ENCODE measurements at regions not wholly inside any gene's neighbourhood (a gene's known extent, or its start where the extent isn't known, plus 50 kb on each side); places are given as distances from the start of the nearest gene placed in this dataset.

DNA sequence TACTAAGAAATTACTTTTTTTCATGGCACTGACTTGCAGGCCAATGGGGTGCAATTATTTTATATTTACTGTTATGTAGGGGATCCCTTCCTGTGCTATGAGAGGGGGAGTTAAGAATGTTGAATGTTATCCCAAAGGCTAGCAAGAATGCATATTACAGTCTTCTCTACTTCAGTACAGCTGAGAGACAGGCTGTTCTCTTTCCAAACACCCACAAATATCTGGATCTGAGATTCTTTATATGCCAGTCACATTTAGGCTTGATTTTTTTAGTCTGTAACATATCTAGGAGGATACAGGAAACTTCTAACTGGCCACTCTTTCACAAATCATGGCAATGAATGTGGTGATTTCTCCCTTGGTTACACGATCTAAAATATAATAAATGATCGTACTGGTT is 266.4 kb upstream of the FZD8 start:
- FAIRE-seq, result no peak
- Histone ChIP-seq H3K9me3 (ENCODE audit: insufficient read depth in 2 of 2, low read depth in 1 of 2, low read length in 1 of 2) (no peaks in the 10 kb centered on the region), H3K9ac (replicated peaks in 1 of 4; ENCODE audit: extremely low read depth in 1 of 4, low read depth in 3 of 4, low read length in 3 of 4) (no peak overlapping the region), H2BK15ac (ENCODE audit: low read length) (no peak overlapping the region), H2AFZ (ENCODE audit: low read length) (no peak overlapping the region), H3K14ac (ENCODE audit: insufficient read length) (no peak overlapping the region), H3K23me2 (ENCODE audit: low read depth, low read length) (no peaks in the 10 kb centered on the region), H4K20me1 (replicated peaks in 1 of 2; ENCODE audit: control insufficient read depth in 1 of 2, insufficient read depth in 2 of 2, low read length in 2 of 2) (no peaks in the 10 kb centered on the region), H2BK20ac (ENCODE audit: low read length) (no peak overlapping the region), H3K4me2 (ENCODE audit: insufficient read depth in 1 of 2, low read depth in 2 of 2, low read length in 2 of 2) (no peak overlapping the region), H4K8ac (ENCODE audit: extremely low read depth, insufficient read depth, low read length) (no peak overlapping the region), H3K79me1 (ENCODE audit: low read depth, low read length) (no peaks in the 10 kb centered on the region), H3K23ac (ENCODE audit: insufficient read length) (no peak overlapping the region), H4K5ac (ENCODE audit: insufficient read length, low read depth, low read length) (no peak overlapping the region), H3K4ac (replicated peaks; ENCODE audit: insufficient read length, low read depth, low read length) (no peak overlapping the region), H3K36me3 (ENCODE audit: control insufficient read depth in 2 of 4, insufficient read depth in 4 of 4, low read length in 3 of 4) (no peaks in the 10 kb centered on the region), H2AK5ac (ENCODE audit: low read depth, low read length) (no peak overlapping the region), H2BK12ac (ENCODE audit: low read depth, low read length) (no peak overlapping the region), H2BK5ac (ENCODE audit: low read depth, low read length) (no peak overlapping the region), H3K27me3 (replicated peaks in 1 of 4; ENCODE audit: control insufficient read depth in 3 of 4, extremely low read depth in 1 of 4, insufficient read depth in 3 of 4, low read length in 3 of 4) (no peaks in the 10 kb centered on the region; a peak in 1 of 7 replicates), H3K18ac (ENCODE audit: extremely low read depth, low read length) (no peak overlapping the region), H3K4me3 (ENCODE audit: extremely low read depth in 1 of 4, insufficient read depth in 2 of 4, low read depth in 3 of 4, low read length in 4 of 4) (no peak overlapping the region), H3K4me1 (replicated peaks in 1 of 4; ENCODE audit: control insufficient read depth in 3 of 4, insufficient read depth in 4 of 4, low read length in 3 of 4) (peaks cover 0 to 6% (median 5%) of the 10 kb centered on the region in 4 experiments; a peak in 3 of 7 replicates), H2BK120ac (replicated peaks; ENCODE audit: low read depth, low read length) (no peak overlapping the region), H4K91ac (replicated peaks; ENCODE audit: insufficient read length, low read length) (no peak overlapping the region), H3K56ac (replicated peaks; ENCODE audit: insufficient read length, low read depth, low read length) (no peak overlapping the region), H3K79me2 (ENCODE audit: control insufficient read depth in 1 of 2, insufficient read depth in 2 of 2, low read length in 2 of 2) (no peaks in the 10 kb centered on the region), H3K27ac (ENCODE audit: low read depth, low read length) (no peak overlapping the region)
- POLR2A ChIA-PET (ENCODE audit: partially characterized antibody), result no interaction called here
- 93% methylated on average over 2 of the region's 2 CpGs; no CpG with 5 or more reads in 1 of the 2 experiments for WGBS, 2 experiments (ENCODE audit: extremely low coverage in 1 of 2, insufficient coverage in 1 of 2, insufficient read length in 1 of 2, insufficient replicate concordance in 2 of 2, low coverage in 1 of 2, low lambda C conversion rate in 2 of 2, missing lambda C conversion rate in 1 of 2)
- CTCF ChIA-PET (ENCODE audit: partially characterized antibody), result interaction anchor here (0.6 kb wide), 1 partner anchor 726 kb away, joined by 3 read pairs; no protein-coding TSS in a partner anchor
- DNase-seq (ENCODE audit: low read depth in 1 of 2, low spot score in 2 of 2), result no peak
- TF ChIP-seq, protein P1, sequence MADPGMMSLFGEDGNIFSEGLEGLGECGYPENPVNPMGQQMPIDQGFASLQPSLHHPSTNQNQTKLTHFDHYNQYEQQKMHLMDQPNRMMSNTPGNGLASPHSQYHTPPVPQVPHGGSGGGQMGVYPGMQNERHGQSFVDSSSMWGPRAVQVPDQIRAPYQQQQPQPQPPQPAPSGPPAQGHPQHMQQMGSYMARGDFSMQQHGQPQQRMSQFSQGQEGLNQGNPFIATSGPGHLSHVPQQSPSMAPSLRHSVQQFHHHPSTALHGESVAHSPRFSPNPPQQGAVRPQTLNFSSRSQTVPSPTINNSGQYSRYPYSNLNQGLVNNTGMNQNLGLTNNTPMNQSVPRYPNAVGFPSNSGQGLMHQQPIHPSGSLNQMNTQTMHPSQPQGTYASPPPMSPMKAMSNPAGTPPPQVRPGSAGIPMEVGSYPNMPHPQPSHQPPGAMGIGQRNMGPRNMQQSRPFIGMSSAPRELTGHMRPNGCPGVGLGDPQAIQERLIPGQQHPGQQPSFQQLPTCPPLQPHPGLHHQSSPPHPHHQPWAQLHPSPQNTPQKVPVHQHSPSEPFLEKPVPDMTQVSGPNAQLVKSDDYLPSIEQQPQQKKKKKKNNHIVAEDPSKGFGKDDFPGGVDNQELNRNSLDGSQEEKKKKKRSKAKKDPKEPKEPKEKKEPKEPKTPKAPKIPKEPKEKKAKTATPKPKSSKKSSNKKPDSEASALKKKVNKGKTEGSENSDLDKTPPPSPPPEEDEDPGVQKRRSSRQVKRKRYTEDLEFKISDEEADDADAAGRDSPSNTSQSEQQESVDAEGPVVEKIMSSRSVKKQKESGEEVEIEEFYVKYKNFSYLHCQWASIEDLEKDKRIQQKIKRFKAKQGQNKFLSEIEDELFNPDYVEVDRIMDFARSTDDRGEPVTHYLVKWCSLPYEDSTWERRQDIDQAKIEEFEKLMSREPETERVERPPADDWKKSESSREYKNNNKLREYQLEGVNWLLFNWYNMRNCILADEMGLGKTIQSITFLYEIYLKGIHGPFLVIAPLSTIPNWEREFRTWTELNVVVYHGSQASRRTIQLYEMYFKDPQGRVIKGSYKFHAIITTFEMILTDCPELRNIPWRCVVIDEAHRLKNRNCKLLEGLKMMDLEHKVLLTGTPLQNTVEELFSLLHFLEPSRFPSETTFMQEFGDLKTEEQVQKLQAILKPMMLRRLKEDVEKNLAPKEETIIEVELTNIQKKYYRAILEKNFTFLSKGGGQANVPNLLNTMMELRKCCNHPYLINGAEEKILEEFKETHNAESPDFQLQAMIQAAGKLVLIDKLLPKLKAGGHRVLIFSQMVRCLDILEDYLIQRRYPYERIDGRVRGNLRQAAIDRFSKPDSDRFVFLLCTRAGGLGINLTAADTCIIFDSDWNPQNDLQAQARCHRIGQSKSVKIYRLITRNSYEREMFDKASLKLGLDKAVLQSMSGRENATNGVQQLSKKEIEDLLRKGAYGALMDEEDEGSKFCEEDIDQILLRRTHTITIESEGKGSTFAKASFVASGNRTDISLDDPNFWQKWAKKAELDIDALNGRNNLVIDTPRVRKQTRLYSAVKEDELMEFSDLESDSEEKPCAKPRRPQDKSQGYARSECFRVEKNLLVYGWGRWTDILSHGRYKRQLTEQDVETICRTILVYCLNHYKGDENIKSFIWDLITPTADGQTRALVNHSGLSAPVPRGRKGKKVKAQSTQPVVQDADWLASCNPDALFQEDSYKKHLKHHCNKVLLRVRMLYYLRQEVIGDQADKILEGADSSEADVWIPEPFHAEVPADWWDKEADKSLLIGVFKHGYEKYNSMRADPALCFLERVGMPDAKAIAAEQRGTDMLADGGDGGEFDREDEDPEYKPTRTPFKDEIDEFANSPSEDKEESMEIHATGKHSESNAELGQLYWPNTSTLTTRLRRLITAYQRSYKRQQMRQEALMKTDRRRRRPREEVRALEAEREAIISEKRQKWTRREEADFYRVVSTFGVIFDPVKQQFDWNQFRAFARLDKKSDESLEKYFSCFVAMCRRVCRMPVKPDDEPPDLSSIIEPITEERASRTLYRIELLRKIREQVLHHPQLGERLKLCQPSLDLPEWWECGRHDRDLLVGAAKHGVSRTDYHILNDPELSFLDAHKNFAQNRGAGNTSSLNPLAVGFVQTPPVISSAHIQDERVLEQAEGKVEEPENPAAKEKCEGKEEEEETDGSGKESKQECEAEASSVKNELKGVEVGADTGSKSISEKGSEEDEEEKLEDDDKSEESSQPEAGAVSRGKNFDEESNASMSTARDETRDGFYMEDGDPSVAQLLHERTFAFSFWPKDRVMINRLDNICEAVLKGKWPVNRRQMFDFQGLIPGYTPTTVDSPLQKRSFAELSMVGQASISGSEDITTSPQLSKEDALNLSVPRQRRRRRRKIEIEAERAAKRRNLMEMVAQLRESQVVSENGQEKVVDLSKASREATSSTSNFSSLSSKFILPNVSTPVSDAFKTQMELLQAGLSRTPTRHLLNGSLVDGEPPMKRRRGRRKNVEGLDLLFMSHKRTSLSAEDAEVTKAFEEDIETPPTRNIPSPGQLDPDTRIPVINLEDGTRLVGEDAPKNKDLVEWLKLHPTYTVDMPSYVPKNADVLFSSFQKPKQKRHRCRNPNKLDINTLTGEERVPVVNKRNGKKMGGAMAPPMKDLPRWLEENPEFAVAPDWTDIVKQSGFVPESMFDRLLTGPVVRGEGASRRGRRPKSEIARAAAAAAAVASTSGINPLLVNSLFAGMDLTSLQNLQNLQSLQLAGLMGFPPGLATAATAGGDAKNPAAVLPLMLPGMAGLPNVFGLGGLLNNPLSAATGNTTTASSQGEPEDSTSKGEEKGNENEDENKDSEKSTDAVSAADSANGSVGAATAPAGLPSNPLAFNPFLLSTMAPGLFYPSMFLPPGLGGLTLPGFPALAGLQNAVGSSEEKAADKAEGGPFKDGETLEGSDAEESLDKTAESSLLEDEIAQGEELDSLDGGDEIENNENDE (IDR thresholded peaks at IDR 0.05; ENCODE audit: insufficient replicate concordance, low read length), result no peak
